ENCODE measurements at regions not wholly inside any gene's neighbourhood (a gene's known extent, or its start where the extent isn't known, plus 50 kb on each side); places are given as distances from the start of the nearest gene placed in this dataset.

GRCh38 chr5:56359809-56360685, 126.9 kb upstream of the ANKRD55 start:
- DNase-seq: no peak
- H3K4me3 ChIP-seq: no peak overlapping the region
- H3K4me1 ChIP-seq: no peaks in the 10 kb centered on the region
- H3K27ac ChIP-seq: no peak overlapping the region
- H3K27me3 ChIP-seq: no peaks in the 10 kb centered on the region
- no peak for TF ChIP-seq POLR2A (IDR thresholded peaks at IDR 0.05)
- no peak for TF ChIP-seq CTCF (IDR thresholded peaks at IDR 0.05)
- no peaks in the 10 kb centered on the region for H3K9me3 ChIP-seq
- no peaks in the 10 kb centered on the region for H3K36me3 ChIP-seq

DNA sequence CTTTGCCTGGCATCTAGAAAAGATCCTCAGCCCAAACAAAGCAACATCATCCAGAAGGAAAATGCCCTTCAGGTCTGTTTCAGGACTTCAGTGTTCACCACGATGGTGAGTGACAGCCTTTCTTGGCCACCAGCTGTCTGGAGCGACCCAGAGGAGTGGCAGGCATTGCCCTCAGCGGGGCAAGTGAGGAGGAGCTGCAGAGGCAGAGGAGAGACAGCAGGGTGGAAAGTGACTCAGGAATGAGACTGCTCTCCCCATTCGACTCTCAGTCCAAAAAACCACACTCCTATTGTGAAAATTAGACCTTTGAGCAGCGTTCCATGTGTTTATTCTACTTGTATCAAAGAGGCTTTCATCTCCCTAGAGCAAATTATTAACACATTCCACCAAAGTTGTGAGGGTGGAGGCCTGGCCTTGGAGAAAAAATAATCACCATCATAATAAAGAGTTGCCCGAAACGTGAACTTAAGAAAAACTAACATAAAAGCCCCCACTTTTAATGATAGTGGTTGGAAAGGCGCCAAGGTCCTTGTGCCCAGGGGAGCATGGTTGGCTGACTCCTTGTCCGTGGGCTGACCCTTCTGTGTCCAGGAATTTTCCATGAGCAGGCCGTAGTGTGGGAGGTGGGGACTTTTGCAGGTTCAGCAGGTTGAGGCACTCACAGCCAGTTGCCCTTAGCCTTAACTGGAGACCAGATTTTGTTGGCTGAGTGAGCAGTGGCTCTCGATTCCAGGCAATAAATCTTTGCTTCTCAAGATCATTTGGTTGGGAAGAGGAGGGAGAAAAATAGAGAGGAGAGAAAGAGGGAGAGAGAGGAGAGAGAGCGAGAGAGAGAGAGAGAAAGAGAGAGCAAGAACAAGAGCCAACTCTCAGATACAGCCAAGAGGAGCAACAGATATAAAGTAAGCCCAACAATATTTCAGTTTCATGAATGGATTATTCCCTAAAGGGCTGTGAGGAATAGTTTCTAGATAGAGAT, 125.9 kb upstream of the ANKRD55 start:
- no peaks in the 10 kb centered on the region for H3K36me3 ChIP-seq
- no peaks in the 10 kb centered on the region for H3K9me3 ChIP-seq
- no peak for DNase-seq
- H3K27me3 ChIP-seq: no peaks in the 10 kb centered on the region
- no peak overlapping the region for H3K27ac ChIP-seq
- no peak overlapping the region for H3K4me3 ChIP-seq
- TF ChIP-seq POLR2A (IDR thresholded peaks at IDR 0.05): no peak
- TF ChIP-seq CTCF (IDR thresholded peaks at IDR 0.05): no peak
- H3K4me1 ChIP-seq: no peaks in the 10 kb centered on the region

DNA sequence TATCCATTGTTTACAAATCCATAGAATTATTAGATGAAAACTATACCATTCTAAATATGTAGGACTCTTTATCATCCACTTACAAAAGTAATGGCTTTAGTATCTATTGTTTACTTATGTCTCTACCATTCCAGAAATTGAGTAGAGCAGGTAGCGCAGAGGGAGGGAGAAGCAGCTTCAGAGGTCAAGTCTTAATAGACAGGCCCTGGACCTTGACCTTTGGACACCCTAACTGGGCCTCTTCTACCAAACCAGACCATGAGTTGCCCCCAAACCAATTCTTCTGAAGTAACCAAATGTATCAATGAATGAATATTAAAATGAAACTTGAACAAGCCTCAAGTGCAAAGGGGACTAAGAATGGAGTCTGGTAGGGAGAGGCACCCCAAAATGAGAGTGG, 124.9 kb upstream of the ANKRD55 start:
- TF ChIP-seq CTCF (IDR thresholded peaks at IDR 0.05) (no peak), POLR2A (IDR thresholded peaks at IDR 0.05) (no peak)
- DNase-seq: no peak
- no peak overlapping the region for H3K4me3 ChIP-seq
- H3K4me1 ChIP-seq: peaks cover 0 to under 1% (median 0%) of the 10 kb centered on the region in 4 donors
- H3K9me3 ChIP-seq: no peaks in the 10 kb centered on the region
- no peak overlapping the region for H3K27ac ChIP-seq
- H3K27me3 ChIP-seq: no peaks in the 10 kb centered on the region
- no peaks in the 10 kb centered on the region for H3K36me3 ChIP-seq

DNA sequence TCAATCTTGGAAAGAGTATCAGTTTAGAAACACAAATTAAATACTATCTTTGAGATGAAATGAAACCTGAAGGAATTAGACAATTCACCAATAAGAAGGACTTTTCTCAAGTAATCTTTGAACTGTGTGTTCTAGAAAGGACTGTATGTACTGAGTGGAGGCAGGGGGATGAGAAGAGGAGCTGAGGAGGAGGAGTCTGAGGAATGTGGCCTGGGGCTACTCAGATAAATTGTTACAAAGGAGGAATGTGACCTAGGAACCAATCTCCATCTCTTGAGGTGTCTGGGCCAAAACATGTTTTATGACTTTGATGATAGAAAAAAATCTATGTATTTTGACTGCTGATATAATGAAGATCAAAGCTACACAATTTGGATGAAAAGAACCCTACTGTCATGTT, 124.3 kb upstream of the ANKRD55 start:
- no peaks in the 10 kb centered on the region for H3K9me3 ChIP-seq
- peaks cover 0 to 3% (median 0%) of the 10 kb centered on the region in 4 donors for H3K4me1 ChIP-seq
- H3K4me3 ChIP-seq: no peak overlapping the region
- TF ChIP-seq POLR2A (IDR thresholded peaks at IDR 0.05): no peak
- no peak for TF ChIP-seq CTCF (IDR thresholded peaks at IDR 0.05)
- DNase-seq: no peak
- H3K27ac ChIP-seq: no peak overlapping the region
- no peaks in the 10 kb centered on the region for H3K27me3 ChIP-seq
- no peaks in the 10 kb centered on the region for H3K36me3 ChIP-seq

DNA sequence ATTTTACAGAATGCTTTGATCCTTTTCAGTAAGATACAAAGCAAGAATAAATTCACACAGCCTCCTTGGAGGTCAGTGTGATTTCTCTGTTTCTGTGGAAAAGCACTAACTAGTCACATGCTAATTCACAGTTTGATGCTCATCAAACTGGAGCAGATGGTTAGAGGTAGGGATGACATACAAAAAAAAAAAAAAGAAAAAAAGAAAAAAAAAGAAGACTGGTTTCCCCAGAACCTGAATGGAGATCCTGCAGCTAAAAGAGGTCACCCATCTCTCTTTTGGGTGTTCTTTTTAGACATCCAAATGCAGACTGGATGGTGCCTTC, 123.7 kb upstream of the ANKRD55 start:
- no peak overlapping the region for H3K27ac ChIP-seq
- H3K27me3 ChIP-seq: no peaks in the 10 kb centered on the region
- peaks cover 0 to 3% (median 0%) of the 10 kb centered on the region in 4 donors for H3K4me1 ChIP-seq
- H3K36me3 ChIP-seq: no peaks in the 10 kb centered on the region
- TF ChIP-seq CTCF (IDR thresholded peaks at IDR 0.05) (no peak), POLR2A (IDR thresholded peaks at IDR 0.05) (no peak)
- DNase-seq: no peak
- no peak overlapping the region for H3K4me3 ChIP-seq
- H3K9me3 ChIP-seq: no peaks in the 10 kb centered on the region
